ENCODE measurements at regions not wholly inside any gene's neighbourhood (a gene's known extent, or its start where the extent isn't known, plus 50 kb on each side); places are given as distances from the start of the nearest gene placed in this dataset.

DNA sequence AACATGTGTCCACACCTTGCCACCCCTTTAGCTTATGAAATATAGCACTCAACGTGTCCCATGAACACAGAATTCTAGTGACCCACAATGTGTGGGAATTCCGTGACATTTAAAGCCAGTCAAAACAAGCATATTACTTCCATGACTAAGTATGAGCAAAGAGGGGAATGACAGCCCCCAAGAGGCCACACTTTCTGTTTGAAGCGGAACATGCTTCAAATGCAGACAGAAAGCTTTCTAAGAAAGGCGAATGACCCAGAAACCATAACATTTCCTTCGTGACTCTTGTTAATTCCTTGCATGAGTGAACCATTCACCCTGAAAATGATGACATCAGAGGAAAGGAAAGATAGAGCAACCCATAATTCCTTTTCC lies 122.0 kb upstream of the FNDC3A start:
- Histone ChIP-seq H3K36me3 (ENCODE audit: insufficient read depth, low read length) (no peaks in the 10 kb centered on the region), H3K27me3 (ENCODE audit: control insufficient read depth in 1 of 2, insufficient read depth in 2 of 2, low read length in 2 of 2) (no peaks in the 10 kb centered on the region), H3K4me1 (ENCODE audit: insufficient read depth, low read length) (no peaks in the 10 kb centered on the region), H3K4me3 (ENCODE audit: low read length) (no peak overlapping the region), H3K27ac (ENCODE audit: low read depth in 1 of 2, low read length in 2 of 2) (no peak overlapping the region), H3K9me3 (ENCODE audit: control insufficient read depth in 1 of 2, insufficient read depth in 1 of 2, low read length in 2 of 2) (no peaks in the 10 kb centered on the region)
- TF ChIP-seq, protein P1, sequence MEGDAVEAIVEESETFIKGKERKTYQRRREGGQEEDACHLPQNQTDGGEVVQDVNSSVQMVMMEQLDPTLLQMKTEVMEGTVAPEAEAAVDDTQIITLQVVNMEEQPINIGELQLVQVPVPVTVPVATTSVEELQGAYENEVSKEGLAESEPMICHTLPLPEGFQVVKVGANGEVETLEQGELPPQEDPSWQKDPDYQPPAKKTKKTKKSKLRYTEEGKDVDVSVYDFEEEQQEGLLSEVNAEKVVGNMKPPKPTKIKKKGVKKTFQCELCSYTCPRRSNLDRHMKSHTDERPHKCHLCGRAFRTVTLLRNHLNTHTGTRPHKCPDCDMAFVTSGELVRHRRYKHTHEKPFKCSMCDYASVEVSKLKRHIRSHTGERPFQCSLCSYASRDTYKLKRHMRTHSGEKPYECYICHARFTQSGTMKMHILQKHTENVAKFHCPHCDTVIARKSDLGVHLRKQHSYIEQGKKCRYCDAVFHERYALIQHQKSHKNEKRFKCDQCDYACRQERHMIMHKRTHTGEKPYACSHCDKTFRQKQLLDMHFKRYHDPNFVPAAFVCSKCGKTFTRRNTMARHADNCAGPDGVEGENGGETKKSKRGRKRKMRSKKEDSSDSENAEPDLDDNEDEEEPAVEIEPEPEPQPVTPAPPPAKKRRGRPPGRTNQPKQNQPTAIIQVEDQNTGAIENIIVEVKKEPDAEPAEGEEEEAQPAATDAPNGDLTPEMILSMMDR (IDR thresholded peaks at IDR 0.05), result no peak
- no peak overlapping the region for H3K27ac Mint-ChIP-seq
- ATAC-seq (ENCODE audit: poor library complexity) (no peak), DNase-seq (peak in 1 of 14 experiments; percentile 11)
- H3K27me3 Mint-ChIP-seq, result no peaks in the 10 kb centered on the region
- H3K4me3 Mint-ChIP-seq, result no peak overlapping the region
- H3K9me3 Mint-ChIP-seq, result no peaks in the 10 kb centered on the region
- H3K4me1 Mint-ChIP-seq (ENCODE audit: low read depth), result peaks cover 13% of the 10 kb centered on the region
- POLR2A ChIA-PET, result no interaction called here
- intact Hi-C loops (cut with DNase I, micrococcal nuclease), result no loop called here
- CTCF ChIA-PET, result no interaction called here
- no peaks in the 10 kb centered on the region for H3K36me3 Mint-ChIP-seq (ENCODE audit: low read depth)

DNA sequence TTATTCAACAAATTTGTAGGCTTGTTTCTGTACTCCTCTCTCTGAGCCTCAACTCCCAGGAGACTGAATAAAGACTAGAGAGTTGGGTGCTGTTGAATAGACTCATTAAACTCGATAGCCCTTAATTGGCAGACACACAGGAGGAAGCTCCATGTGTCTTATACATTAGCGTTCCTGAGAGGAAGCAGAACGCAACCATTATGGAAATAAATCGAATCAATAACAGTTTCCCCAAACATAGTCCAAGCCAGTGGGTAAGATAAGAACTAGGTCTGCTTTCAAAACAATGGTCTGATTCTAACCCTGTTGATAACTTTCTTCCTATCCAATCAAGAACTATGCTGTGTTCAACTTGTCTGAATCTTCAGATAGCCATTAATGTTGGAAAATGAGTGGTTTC lies 118.1 kb upstream of the FNDC3A start:
- no peaks in the 10 kb centered on the region for H3K9me3 ChIP-seq (ENCODE audit: control insufficient read depth in 1 of 2, insufficient read depth in 1 of 2, low read length in 2 of 2)
- no peak overlapping the region for H3K27ac ChIP-seq (ENCODE audit: low read depth in 1 of 2, low read length in 2 of 2)
- no peak for DNase-seq
- no peak overlapping the region for H3K4me3 ChIP-seq (ENCODE audit: low read length)
- H3K4me3 Mint-ChIP-seq, result no peak overlapping the region
- no peaks in the 10 kb centered on the region for H3K27me3 ChIP-seq (ENCODE audit: control insufficient read depth in 1 of 2, insufficient read depth in 2 of 2, low read length in 2 of 2)
- H3K36me3 Mint-ChIP-seq (ENCODE audit: low read depth), result no peaks in the 10 kb centered on the region
- ATAC-seq (ENCODE audit: poor library complexity), result no peak
- no peaks in the 10 kb centered on the region for H3K9me3 Mint-ChIP-seq
- POLR2A ChIA-PET, result no interaction called here
- H3K36me3 ChIP-seq (ENCODE audit: insufficient read depth, low read length), result no peaks in the 10 kb centered on the region
- peak overlapping the region; percentile 57 for H3K27ac Mint-ChIP-seq
- CTCF ChIA-PET, result no interaction called here
- intact Hi-C loops (cut with DNase I, micrococcal nuclease), result no loop called here
- no peaks in the 10 kb centered on the region for H3K27me3 Mint-ChIP-seq
- TF ChIP-seq, protein P1 (IDR thresholded peaks at IDR 0.05), result no peak
- H3K4me1 ChIP-seq (ENCODE audit: insufficient read depth, low read length), result no peaks in the 10 kb centered on the region
- H3K4me1 Mint-ChIP-seq (ENCODE audit: low read depth), result peaks cover 18% of the 10 kb centered on the region

- no peaks in the 10 kb centered on the region for H3K9me3 ChIP-seq (ENCODE audit: control insufficient read depth in 1 of 2, insufficient read depth in 1 of 2, low read length in 2 of 2)
- Mint-ChIP-seq H3K9me3 (no peaks in the 10 kb centered on the region), H3K27ac (peak overlapping the region; percentile 57), H3K36me3 (ENCODE audit: low read depth) (no peaks in the 10 kb centered on the region), H3K4me1 (ENCODE audit: low read depth) (peaks cover 18% of the 10 kb centered on the region), H3K27me3 (no peaks in the 10 kb centered on the region), H3K4me3 (peak overlapping the region; percentile 46)
- TF ChIP-seq, protein P1 (IDR thresholded peaks at IDR 0.05), result no peak
- H3K27me3 ChIP-seq (ENCODE audit: control insufficient read depth in 1 of 2, insufficient read depth in 2 of 2, low read length in 2 of 2), result no peaks in the 10 kb centered on the region
- intact Hi-C loops (cut with DNase I, micrococcal nuclease), result no loop called here
- no peaks in the 10 kb centered on the region for H3K36me3 ChIP-seq (ENCODE audit: insufficient read depth, low read length)
- ChIA-PET POLR2A (no interaction called here), CTCF (no interaction called here)
- no peak overlapping the region for H3K27ac ChIP-seq (ENCODE audit: low read depth in 1 of 2, low read length in 2 of 2)
- ATAC-seq (ENCODE audit: poor library complexity) (peak; percentile 41), DNase-seq (peak in 1 of 14 experiments; percentile 8)
- no peak overlapping the region for H3K4me3 ChIP-seq (ENCODE audit: low read length)
- H3K4me1 ChIP-seq (ENCODE audit: insufficient read depth, low read length), result no peaks in the 10 kb centered on the region
Observed at GRCh38 chr13:48858122-48858902, 117.4 kb upstream of the FNDC3A start.

Data from CD4-positive, alpha-beta T cell (primary cell).